Natural killer cell (primary cell): ENCODE measurements at regions not wholly inside any gene's neighbourhood (a gene's known extent, or its start where the extent isn't known, plus 50 kb on each side); places are given as distances from the start of the nearest gene placed in this dataset.

ENCODE experiments used
- ATAC-seq, 3 donors: fragments of 150-1000 bp in 2 of 3; fragments of 200-7000 bp in 1 of 3; cut with Tn5 transposase; 1 replicate in 1 of 3; 2 replicates in 2 of 3; pipeline ENCODE4 v1.10.0; 2021; ENCODE audit warnings: mild to moderate bottlenecking in 2 of 3, moderate library complexity in 2 of 3
- DNase-seq, 2 donors: peaks; one replicate each; pipeline versions ENCODE4 v3.0.0 to v3.0.0-alpha.2; 2013 to 2021; ENCODE audit warnings: mixed read lengths in 1 of 2
- H3K27ac ChIP-seq: one replicate; pipeline ENCODE4 v1.5.1; 2013; ENCODE audit warnings: mild to moderate bottlenecking, low read length
- H3K27me3 ChIP-seq: one replicate; pipeline ENCODE4 v1.6.1; 2013; ENCODE audit warnings: low read length; ENCODE audit not compliant: control insufficient read depth, insufficient read depth
- H3K36me3 ChIP-seq: one replicate; pipeline ENCODE4 v1.6.1; 2013; ENCODE audit warnings: low read length; ENCODE audit not compliant: control insufficient read depth, insufficient read depth
- H3K4me1 ChIP-seq: one replicate; pipeline ENCODE4 v1.6.1; 2013; ENCODE audit warnings: low read length; ENCODE audit not compliant: control insufficient read depth, insufficient read depth
- H3K4me3 ChIP-seq: one replicate; pipeline ENCODE4 v1.5.1; 2013; ENCODE audit warnings: low read length
- H3K9me3 ChIP-seq: one replicate; pipeline ENCODE4 v1.6.1; 2013; ENCODE audit warnings: low read length; ENCODE audit not compliant: control insufficient read depth, insufficient read depth
- H3K27ac Mint-ChIP-seq, 2 donors: one replicate each; pipeline ENCODE4 v1.8.0; 2022; ENCODE audit warnings: mild to moderate bottlenecking in 2 of 2, mixed read lengths in 2 of 2, moderate library complexity in 1 of 2
- H3K27me3 Mint-ChIP-seq, 2 donors: one replicate each; pipeline ENCODE4 v1.8.0; 2022; ENCODE audit warnings: low read depth in 2 of 2, mixed read lengths in 2 of 2
- H3K36me3 Mint-ChIP-seq: one replicate; pipeline ENCODE4 v1.8.0; 2022; ENCODE audit warnings: mixed read lengths
- H3K4me1 Mint-ChIP-seq, 2 donors: one replicate each; pipeline ENCODE4 v1.8.0; 2022; ENCODE audit warnings: mixed read lengths in 2 of 2
- H3K4me3 Mint-ChIP-seq: one replicate; pipeline ENCODE4 v1.8.0; 2022; ENCODE audit warnings: mild to moderate bottlenecking, moderate library complexity, mixed read lengths
- H3K9me3 Mint-ChIP-seq, 2 donors: one replicate each; pipeline ENCODE4 v1.8.0; 2022; ENCODE audit warnings: mixed read lengths in 2 of 2
- WGBS: methylation state at CpG from one replicate; pipeline ENCODE4 v1.1.7; 2013; ENCODE audit warnings: missing lambda C conversion rate; ENCODE audit not compliant: insufficient coverage; 5-methylcytosine and 5-hydroxymethylcytosine counted together
- intact Hi-C: fragments of 100-400 bp; cut with micrococcal nuclease; formaldehyde crosslinking; loops from one replicate; pipeline ENCODE4 v1.14.2; 2022
- TF ChIP-seq, protein P1 (sequence below): fragments of 200-600 bp; IDR thresholded peaks from one replicate; pipeline ENCODE4 v1.8.0; 2022; ENCODE audit warnings: antibody characterized with exemption

DNA sequence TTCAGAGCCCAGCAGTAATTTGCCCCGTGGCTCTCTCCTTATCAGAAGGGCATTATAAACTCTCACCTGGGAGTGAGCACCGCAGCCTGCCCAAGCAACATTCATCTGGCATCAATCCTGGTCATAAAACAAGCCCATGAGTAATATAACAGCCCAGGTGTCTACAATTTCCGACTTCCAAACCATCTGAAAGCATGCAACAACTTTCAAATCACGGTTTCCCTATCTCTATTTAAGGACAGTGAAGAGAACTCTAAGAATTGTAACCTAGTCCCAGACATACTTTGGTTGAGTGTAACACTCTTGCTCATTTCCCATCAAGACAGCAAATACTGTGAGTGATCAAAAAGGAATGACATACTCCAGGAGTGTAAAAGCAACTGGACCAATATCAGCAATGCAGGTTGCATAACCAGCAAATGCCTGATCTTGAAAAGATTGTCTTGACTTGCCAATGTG lies 487.4 kb upstream of the SOX9 start:
- Histone ChIP-seq H3K36me3 (no peaks in the 10 kb centered on the region), H3K9me3 (no peaks in the 10 kb centered on the region), H3K27ac (no peak overlapping the region), H3K27me3 (no peaks in the 10 kb centered on the region), H3K4me3 (no peak overlapping the region), H3K4me1 (no peaks in the 10 kb centered on the region)
- no peak overlapping the region for H3K27ac Mint-ChIP-seq
- no peaks in the 10 kb centered on the region for H3K36me3 Mint-ChIP-seq
- H3K4me3 Mint-ChIP-seq = no peak overlapping the region
- DNase-seq (no peak), ATAC-seq (no peak)
- peaks cover 4 to 9% of the 10 kb centered on the region in 2 donors for H3K9me3 Mint-ChIP-seq
- H3K27me3 Mint-ChIP-seq = no peaks in the 10 kb centered on the region
- WGBS = 59% methylated on average over 4 of the region's 4 CpGs
- intact Hi-C loops = no loop called here
- H3K4me1 Mint-ChIP-seq = no peaks in the 10 kb centered on the region
- TF ChIP-seq, protein P1, sequence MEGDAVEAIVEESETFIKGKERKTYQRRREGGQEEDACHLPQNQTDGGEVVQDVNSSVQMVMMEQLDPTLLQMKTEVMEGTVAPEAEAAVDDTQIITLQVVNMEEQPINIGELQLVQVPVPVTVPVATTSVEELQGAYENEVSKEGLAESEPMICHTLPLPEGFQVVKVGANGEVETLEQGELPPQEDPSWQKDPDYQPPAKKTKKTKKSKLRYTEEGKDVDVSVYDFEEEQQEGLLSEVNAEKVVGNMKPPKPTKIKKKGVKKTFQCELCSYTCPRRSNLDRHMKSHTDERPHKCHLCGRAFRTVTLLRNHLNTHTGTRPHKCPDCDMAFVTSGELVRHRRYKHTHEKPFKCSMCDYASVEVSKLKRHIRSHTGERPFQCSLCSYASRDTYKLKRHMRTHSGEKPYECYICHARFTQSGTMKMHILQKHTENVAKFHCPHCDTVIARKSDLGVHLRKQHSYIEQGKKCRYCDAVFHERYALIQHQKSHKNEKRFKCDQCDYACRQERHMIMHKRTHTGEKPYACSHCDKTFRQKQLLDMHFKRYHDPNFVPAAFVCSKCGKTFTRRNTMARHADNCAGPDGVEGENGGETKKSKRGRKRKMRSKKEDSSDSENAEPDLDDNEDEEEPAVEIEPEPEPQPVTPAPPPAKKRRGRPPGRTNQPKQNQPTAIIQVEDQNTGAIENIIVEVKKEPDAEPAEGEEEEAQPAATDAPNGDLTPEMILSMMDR = no peak

DNA sequence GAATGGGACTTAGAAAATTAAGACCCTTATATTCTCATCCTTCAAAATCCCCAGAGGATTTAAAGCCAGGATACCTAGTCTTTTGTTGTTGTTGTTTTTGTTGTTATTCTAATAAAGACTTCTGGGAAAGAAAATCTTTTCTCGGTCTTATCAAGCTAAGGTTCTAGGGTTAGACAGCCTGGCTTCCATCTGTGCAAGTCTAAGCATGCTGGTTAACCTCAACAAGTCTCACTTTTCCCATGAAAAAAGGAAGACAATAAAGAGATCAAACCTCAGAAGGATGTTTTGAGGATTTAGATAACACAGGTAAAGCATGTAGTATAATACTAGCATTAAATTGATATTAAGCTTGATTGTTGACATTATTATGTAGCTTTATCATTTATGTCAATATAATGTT lies 486.4 kb upstream of the SOX9 start:
- Mint-ChIP-seq H3K36me3 (peaks cover 6% of the 10 kb centered on the region), H3K4me3 (no peak overlapping the region), H3K4me1 (no peaks in the 10 kb centered on the region), H3K27me3 (no peaks in the 10 kb centered on the region), H3K9me3 (peaks cover 9 to 13% of the 10 kb centered on the region in 2 donors), H3K27ac (no peak overlapping the region)
- no peaks in the 10 kb centered on the region for H3K9me3 ChIP-seq
- H3K36me3 ChIP-seq = no peaks in the 10 kb centered on the region
- H3K27ac ChIP-seq = no peak overlapping the region
- TF ChIP-seq, protein P1 = no peak
- no peaks in the 10 kb centered on the region for H3K4me1 ChIP-seq
- no peak overlapping the region for H3K4me3 ChIP-seq
- H3K27me3 ChIP-seq = no peaks in the 10 kb centered on the region
- 100% methylated on average over 1 of the region's 1 CpG for WGBS
- ATAC-seq (no peak), DNase-seq (no peak)
- intact Hi-C loops = no loop called here

DNA sequence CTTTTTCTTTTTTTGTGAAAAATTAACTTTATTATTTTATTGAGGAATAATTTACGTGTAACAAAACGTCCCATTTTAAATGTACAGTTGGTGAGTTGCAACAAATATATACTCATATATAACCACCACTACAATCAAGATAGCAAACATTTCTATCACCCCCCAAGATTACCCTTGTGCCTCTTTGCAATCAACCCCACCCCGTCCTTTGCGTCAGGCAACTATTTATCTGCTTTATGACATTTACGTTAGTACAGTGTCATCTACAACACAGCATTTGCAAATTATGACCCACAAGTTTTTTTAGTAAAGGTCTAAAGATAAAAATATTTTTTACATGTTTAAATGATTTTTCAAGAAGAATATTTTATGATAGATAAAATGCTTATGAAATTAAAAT lies 485.6 kb upstream of the SOX9 start:
- DNase-seq (no peak), ATAC-seq (no peak)
- H3K27ac Mint-ChIP-seq = no peak overlapping the region
- Histone ChIP-seq H3K9me3 (no peaks in the 10 kb centered on the region), H3K4me3 (no peak overlapping the region), H3K27ac (no peak overlapping the region), H3K27me3 (no peaks in the 10 kb centered on the region), H3K36me3 (no peaks in the 10 kb centered on the region), H3K4me1 (no peaks in the 10 kb centered on the region)
- H3K27me3 Mint-ChIP-seq = no peaks in the 10 kb centered on the region
- H3K9me3 Mint-ChIP-seq = peaks cover 9 to 11% of the 10 kb centered on the region in 2 donors
- TF ChIP-seq, protein P1 = no peak
- H3K4me3 Mint-ChIP-seq = no peak overlapping the region
- intact Hi-C loops = no loop called here
- WGBS = 92% methylated on average over 4 of the region's 5 CpGs
- H3K36me3 Mint-ChIP-seq = peaks cover 6% of the 10 kb centered on the region
- H3K4me1 Mint-ChIP-seq = no peaks in the 10 kb centered on the region

DNA sequence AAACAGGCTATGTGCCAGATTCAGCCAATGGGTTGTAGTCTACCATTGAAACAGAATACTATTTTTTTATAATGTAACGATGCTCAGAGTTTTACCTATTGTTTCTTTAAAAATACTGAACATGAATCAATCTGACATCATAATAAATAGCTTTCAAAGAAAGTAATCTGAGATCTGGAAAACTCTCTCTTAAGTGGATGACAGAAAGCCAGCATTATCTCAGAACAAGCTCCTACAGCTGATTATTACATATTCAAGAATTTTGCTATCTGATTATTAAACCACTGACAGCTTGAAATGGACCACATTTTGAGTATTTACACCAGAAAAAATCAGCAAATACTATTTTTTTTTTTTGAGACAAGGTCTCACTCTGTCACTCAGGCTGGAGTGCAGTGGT lies 484.2 kb upstream of the SOX9 start:
- WGBS = no CpG with 5 or more reads among the region's 1 CpG
- H3K27ac ChIP-seq = no peak overlapping the region
- no peaks in the 10 kb centered on the region for H3K27me3 ChIP-seq
- Mint-ChIP-seq H3K9me3 (peaks cover 14 to 17% of the 10 kb centered on the region in 2 donors), H3K4me3 (no peak overlapping the region), H3K27me3 (no peaks in the 10 kb centered on the region), H3K4me1 (no peaks in the 10 kb centered on the region), H3K27ac (no peak overlapping the region), H3K36me3 (peaks cover 12% of the 10 kb centered on the region)
- no peaks in the 10 kb centered on the region for H3K9me3 ChIP-seq
- DNase-seq = no peak
- TF ChIP-seq, protein P1 = no peak
- H3K36me3 ChIP-seq = no peaks in the 10 kb centered on the region
- intact Hi-C loops = no loop called here
- H3K4me3 ChIP-seq = no peak overlapping the region
- H3K4me1 ChIP-seq = no peaks in the 10 kb centered on the region
- ATAC-seq = no peak
